ENCODE measurements at regions not wholly inside any gene's neighbourhood (a gene's known extent, or its start where the extent isn't known, plus 50 kb on each side); places are given as distances from the start of the nearest gene placed in this dataset.

- no peak for DNase-seq (ENCODE audit: low spot score)
These were observed 98.1 kb upstream of the NFIA start for GRCh38 chr1:60984062-60984799.

- DNase-seq (ENCODE audit: low spot score), result no peak
These were observed 98.7 kb upstream of the NFIA start for GRCh38 chr1:60983701-60984061.

GRCh38 chr1:60982539-60982938 lies 99.8 kb upstream of the NFIA start:
- no peak for DNase-seq (ENCODE audit: low spot score)

- DNase-seq (ENCODE audit: low spot score), result no peak
These were observed 101.0 kb upstream of the NFIA start for GRCh38 chr1:60981357-60981756.

- DNase-seq (ENCODE audit: low spot score), result peak; percentile 15
These were observed 103.7 kb upstream of the NFIA start for GRCh38 chr1:60978421-60979357.

GRCh38 chr1:60977661-60978060 lies 104.7 kb upstream of the NFIA start:
- DNase-seq (ENCODE audit: low spot score), result no peak

GRCh38 chr1:60974524-60975372 lies 107.6 kb upstream of the NFIA start:
- no peak for DNase-seq (ENCODE audit: low spot score)

GRCh38 chr1:60973668-60974067 lies 108.7 kb upstream of the NFIA start:
- no peak for DNase-seq (ENCODE audit: low spot score)

- DNase-seq (ENCODE audit: low spot score), result no peak
These were observed 109.5 kb upstream of the NFIA start for GRCh38 chr1:60972841-60973364.

- DNase-seq (ENCODE audit: low spot score), result no peak
These were observed 111.0 kb upstream of the NFIA start for GRCh38 chr1:60971330-60971729.

- no peak for DNase-seq (ENCODE audit: low spot score)
These were observed 112.3 kb upstream of the NFIA start for GRCh38 chr1:60969971-60970509.

- no peak for DNase-seq (ENCODE audit: low spot score)
These were observed 117.0 kb upstream of the NFIA start for GRCh38 chr1:60965280-60965854.

- no peak for DNase-seq (ENCODE audit: low spot score)
These were observed 119.0 kb upstream of the NFIA start for GRCh38 chr1:60963167-60963940.

- no peak for DNase-seq (ENCODE audit: low spot score)
These were observed 121.4 kb upstream of the NFIA start for GRCh38 chr1:60960891-60961461.

GRCh38 chr1:60959701-60960100 lies 122.7 kb upstream of the NFIA start:
- DNase-seq (ENCODE audit: low spot score), result no peak

GRCh38 chr1:60958001-60958400 lies 124.4 kb upstream of the NFIA start:
- DNase-seq (ENCODE audit: low spot score), result no peak

GRCh38 chr1:60956520-60956919 lies 125.8 kb upstream of the NFIA start:
- DNase-seq (ENCODE audit: low spot score), result no peak

GRCh38 chr1:60952612-60953111 lies 129.7 kb upstream of the NFIA start:
- no peak for DNase-seq (ENCODE audit: low spot score)

GRCh38 chr1:60950224-60951063 lies 131.9 kb upstream of the NFIA start:
- DNase-seq (ENCODE audit: low spot score), result no peak

Measured in HuH-7.5 (cell line).